Ishikawa (cell line): ENCODE measurements at regions not wholly inside any gene's neighbourhood (a gene's known extent, or its start where the extent isn't known, plus 50 kb on each side); places are given as distances from the start of the nearest gene placed in this dataset.

Experiments used
- CEBPB ChIP-seq: IDR thresholded peaks from 2 replicates; pipeline ENCODE4 v1.6.1; 2012
- REST ChIP-seq: IDR thresholded peaks from 2 replicates; pipeline ENCODE4 v1.6.1; 2012; ENCODE audit warnings: low read depth, mild to moderate bottlenecking
- TAF1 ChIP-seq: IDR thresholded peaks from 2 replicates; pipeline ENCODE4 v1.6.1; 2012; ENCODE audit warnings: low read depth, mild to moderate bottlenecking
- TEAD4 ChIP-seq: IDR thresholded peaks from 2 replicates; pipeline ENCODE4 v1.6.1; 2012
- YY1 ChIP-seq: IDR thresholded peaks from 2 replicates; pipeline ENCODE4 v1.6.1; 2012; ENCODE audit warnings: low read depth

- TF ChIP-seq TAF1 (no peak), TEAD4 (no peak), YY1 (no peak), REST (no peak), CEBPB (no peak)
Measured at GRCh38 chr2:191597186-191597751, 80.7 kb upstream of the NABP1 start.
